ENCODE measurements at regions not wholly inside any gene's neighbourhood (a gene's known extent, or its start where the extent isn't known, plus 50 kb on each side); places are given as distances from the start of the nearest gene placed in this dataset.

DNA sequence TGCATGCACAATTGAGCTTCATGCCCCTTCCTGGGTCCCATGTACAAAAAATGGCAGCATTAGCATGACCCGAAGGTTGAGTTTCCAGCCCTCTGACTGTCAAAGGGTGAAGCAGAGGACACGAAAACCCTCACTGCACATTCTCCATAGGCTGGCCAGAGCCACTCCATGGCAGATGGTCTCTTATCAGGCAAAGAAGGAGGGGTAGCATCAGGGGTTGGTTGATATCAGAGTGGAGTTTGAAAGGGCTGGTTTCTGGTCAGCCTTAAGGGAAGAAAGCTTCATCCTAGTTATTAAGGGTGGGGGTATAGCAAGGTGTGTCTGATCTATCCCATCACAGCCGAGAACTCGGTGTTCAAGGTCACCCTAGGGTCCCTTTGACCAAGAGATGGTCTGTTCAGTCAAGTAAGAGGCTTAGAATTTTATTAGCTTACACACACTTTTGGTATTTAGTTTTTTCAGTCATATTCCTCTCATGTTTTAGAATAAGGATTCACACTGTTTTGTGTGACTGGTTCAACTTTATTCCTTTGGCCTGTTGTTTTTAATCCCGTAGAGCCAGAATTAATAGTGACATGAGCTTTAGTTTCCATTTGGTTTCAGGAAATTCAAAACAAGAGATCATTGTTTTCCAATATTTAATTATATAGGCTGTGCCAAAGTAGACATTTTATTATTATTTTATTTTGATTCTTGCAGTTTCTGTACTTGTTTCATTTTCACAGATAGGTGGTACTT is 199.9 kb upstream of the FMN2 start:
- TF ChIP-seq POLR2A (IDR thresholded peaks at IDR 0.05) (no peak), CTCF (IDR thresholded peaks at IDR 0.05) (no peak)

All from right lobe of liver (tissue), 4 donors.